GM12891 (cell line): ENCODE measurements at regions not wholly inside any gene's neighbourhood (a gene's known extent, or its start where the extent isn't known, plus 50 kb on each side); places are given as distances from the start of the nearest gene placed in this dataset.
"Not testable (repeated sequence)": the region's sequence is repeated elsewhere in the genome, so short reads cannot be mapped to it uniquely, and the experiment has no call there.

ENCODE experiments used
- DNase-seq: peaks from one replicate; pipeline ENCODE4 v3.0.0; 2011; ENCODE audit warnings: low spot score; ENCODE audit not compliant: insufficient read length
- FAIRE-seq: peaks from 2 replicates; lab custom pipeline; 2011; peaks lifted over from hg19 to GRCh38; lab: Jason Lieb, UNC
- PAX5 ChIP-seq: IDR thresholded peaks from 2 replicates; pipeline ENCODE4 v1.6.1; 2011; ENCODE audit warnings: low read length, moderate library complexity, mild to moderate bottlenecking; ENCODE audit not compliant: insufficient read depth, severe bottlenecking
- POLR2A ChIP-seq: IDR thresholded peaks from 2 replicates; pipeline ENCODE4 v1.6.1; 2011; ENCODE audit warnings: low read depth, low read length, control low read depth
- POLR2AphosphoS5 ChIP-seq: IDR thresholded peaks from 2 replicates; pipeline ENCODE4 v1.6.1; 2011; ENCODE audit warnings: low read depth, low read length, control low read depth
- POU2F2 ChIP-seq: IDR thresholded peaks from 2 replicates; pipeline ENCODE4 v1.6.1; 2011; ENCODE audit warnings: low read depth, mild to moderate bottlenecking, control low read depth, low read length, moderate library complexity
- SPI1 ChIP-seq: IDR thresholded peaks from 2 replicates; pipeline ENCODE4 v1.6.1; 2011; ENCODE audit warnings: low read depth, low read length, control low read depth
- TAF1 ChIP-seq: IDR thresholded peaks from 2 replicates; pipeline ENCODE4 v1.6.1; 2011; ENCODE audit warnings: low read depth, low read length, control low read depth

DNA sequence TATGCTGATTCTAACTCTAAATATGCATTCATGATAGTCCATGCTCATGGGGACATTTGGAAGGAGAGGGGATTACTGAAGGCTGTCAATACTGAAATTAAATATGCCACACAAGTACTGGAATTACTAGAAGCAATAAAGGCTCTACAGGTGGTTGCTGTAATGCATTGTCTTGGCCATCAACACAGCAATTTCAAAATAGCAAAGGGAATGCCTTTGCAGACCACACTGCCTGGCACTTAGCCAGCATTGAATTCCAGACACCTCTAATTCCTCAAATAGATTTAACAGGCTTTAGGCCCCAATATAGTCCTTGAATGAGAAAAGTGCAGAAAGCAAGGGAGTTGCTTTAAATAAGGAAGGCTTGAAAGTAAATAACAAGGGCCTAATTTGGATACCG, 115.8 kb upstream of the PLCL2 start:
- FAIRE-seq (no peak), DNase-seq (no peak)
- TF ChIP-seq POLR2A (no peak), POLR2AphosphoS5 (no peak), POU2F2 (no peak), TAF1 (no peak), PAX5 (no peak), SPI1 (no peak)

GRCh38 chr3:16769525-16769924, 115.2 kb upstream of the PLCL2 start:
- DNase-seq = no peak
- no peak for FAIRE-seq
- TF ChIP-seq POLR2A (no peak), TAF1 (no peak), POLR2AphosphoS5 (no peak), PAX5 (no peak), POU2F2 (no peak), SPI1 (no peak)

GRCh38 chr3:16770021-16770420, 114.7 kb upstream of the PLCL2 start:
- DNase-seq (no peak), FAIRE-seq (no peak)
- TF ChIP-seq POLR2AphosphoS5 (no peak), SPI1 (no peak), PAX5 (no peak), TAF1 (no peak), POLR2A (no peak)

GRCh38 chr3:16770792-16771191, 114.0 kb upstream of the PLCL2 start:
- TF ChIP-seq PAX5 (no peak), POLR2AphosphoS5 (no peak), POU2F2 (no peak), POLR2A (no peak), SPI1 (no peak), TAF1 (no peak)
- FAIRE-seq = no peak
- no peak for DNase-seq

DNA sequence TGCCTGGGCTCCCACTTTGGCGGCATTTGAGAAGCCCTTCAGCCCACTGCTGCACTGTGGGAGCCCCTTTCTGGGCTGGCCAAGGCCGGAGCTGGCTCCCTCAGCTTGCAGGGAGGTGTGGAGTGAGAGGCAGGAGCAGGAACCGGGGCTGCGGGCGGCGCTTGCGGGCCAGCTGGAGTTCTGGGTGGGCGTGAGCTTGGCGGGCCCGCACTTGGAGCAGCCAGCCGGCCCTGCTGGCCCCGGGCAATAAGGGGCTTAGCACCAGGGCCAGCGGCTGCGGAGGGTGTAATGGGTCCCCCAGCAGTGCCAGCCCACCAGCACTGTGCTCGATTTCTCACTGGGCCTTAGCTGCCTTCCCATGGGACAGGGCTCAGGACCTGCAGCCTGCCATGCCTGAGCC, 111.2 kb upstream of the PLCL2 start:
- not testable (repeated sequence) for DNase-seq, FAIRE-seq

GRCh38 chr3:16774536-16774935, 110.2 kb upstream of the PLCL2 start:
- DNase-seq, FAIRE-seq: not testable (repeated sequence)

- no peak for FAIRE-seq
- TF ChIP-seq SPI1 = no peak
- no peak for TF ChIP-seq PAX5
- TF ChIP-seq POLR2A = no peak
- no peak for TF ChIP-seq POLR2AphosphoS5
- no peak for TF ChIP-seq TAF1
- no peak for TF ChIP-seq POU2F2
These were observed 99.8 kb upstream of the PLCL2 start for GRCh38 chr3:16784973-16785372.

GRCh38 chr3:16785465-16785864, 99.3 kb upstream of the PLCL2 start:
- DNase-seq (no peak), FAIRE-seq (no peak)
- TF ChIP-seq TAF1 (no peak), PAX5 (no peak), POU2F2 (no peak), POLR2A (no peak), SPI1 (no peak), POLR2AphosphoS5 (no peak)

More at GRCh38 chr3:16784973-16785372, 99.8 kb upstream of the PLCL2 start:
- no peak for DNase-seq

DNA sequence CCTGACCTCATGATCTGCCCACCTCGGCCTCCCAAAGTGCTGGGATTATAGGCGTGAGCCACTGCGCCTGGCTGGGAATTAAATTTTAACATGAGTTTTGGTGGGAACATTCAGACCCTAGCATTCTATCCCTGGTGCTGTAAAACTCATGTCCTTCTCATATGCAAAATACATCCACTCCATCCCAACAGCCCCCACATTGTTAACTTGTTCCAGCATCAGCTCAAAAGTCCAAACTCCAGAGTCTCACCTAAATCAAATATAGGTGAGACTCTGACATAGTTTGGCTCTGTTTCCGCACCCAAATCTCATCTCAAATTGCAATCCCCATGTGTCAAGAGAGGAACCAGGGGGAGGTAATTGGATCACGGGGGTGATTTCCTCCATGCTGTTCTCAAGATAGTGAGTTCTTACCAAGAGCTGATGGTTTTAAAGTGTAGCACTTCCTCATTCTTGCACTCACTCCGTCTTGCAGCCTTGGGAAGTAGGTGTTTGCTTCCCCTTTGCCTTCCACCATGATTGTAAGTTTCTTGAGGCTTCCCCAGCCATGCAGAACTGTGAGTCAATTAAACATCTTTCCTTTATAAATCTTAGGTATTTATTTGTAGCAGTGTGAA, 96.2 kb upstream of the PLCL2 start:
- TF ChIP-seq TAF1 (no peak), POLR2A (no peak), POU2F2 (no peak), SPI1 (peak; percentile 89)
- FAIRE-seq (no peak), DNase-seq (no peak)

DNA sequence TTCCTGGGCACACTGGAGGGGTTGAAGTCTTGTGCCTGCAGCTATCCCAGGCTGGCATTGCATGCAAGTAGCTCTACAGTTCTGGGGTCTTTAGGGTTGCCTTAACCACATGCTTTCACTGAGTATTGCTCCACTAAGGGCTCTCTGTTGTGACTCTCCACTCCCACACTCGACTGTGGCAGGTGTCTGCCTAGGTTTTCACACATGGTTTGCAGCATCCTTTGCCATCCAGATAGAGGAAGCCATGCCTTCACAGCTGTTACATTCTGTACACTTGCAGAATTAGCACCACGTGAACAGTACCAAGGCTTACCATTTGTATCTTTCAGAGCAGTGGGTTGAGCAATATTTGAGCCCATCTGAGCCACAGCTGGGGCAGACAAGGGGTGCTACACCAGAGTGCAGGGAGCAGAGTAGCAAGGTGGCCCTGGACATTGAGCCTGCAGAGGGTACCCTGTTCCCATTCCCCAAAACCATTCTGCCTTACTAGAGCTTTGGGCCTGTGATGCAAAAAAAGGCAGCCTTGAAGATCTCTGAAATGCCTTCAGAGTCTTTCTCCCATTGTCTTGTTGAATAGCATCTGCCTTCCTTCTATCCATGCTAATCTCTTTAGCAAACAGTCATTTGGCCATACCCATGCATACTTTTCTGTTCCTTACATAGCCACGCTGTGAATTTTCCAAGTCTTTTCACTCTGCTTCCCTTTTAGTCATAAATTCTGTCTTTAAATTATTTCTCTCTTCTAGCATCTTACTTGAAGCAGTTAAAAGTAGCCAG, 95.2 kb upstream of the PLCL2 start:
- FAIRE-seq (no peak), DNase-seq (no peak)
- TF ChIP-seq PAX5 (no peak), SPI1 (no peak), POU2F2 (no peak), POLR2AphosphoS5 (no peak), POLR2A (no peak)
